Suppressor macrophage (primary cell): ENCODE measurements at regions not wholly inside any gene's neighbourhood (a gene's known extent, or its start where the extent isn't known, plus 50 kb on each side); places are given as distances from the start of the nearest gene placed in this dataset.
A peak's percentile ranks its signal among the peaks of the same experiment; 100 is the strongest.
"Not testable (repeated sequence)": the region's sequence is repeated elsewhere in the genome, so short reads cannot be mapped to it uniquely, and the experiment has no call there.

ENCODE experiments used
- DNase-seq, 4 experiments: peaks; one replicate each; pipeline ENCODE4 v3.0.0-alpha.2; 2020 to 2022

- DNase-seq: no peak
Measured at GRCh38 chr1:186255266-186255665, 119.8 kb downstream of the TPR start.

GRCh38 chr1:186250529-186250928 lies 124.5 kb downstream of the TPR start:
- DNase-seq: no peak

GRCh38 chr1:186248608-186249007 lies 126.4 kb downstream of the TPR start:
- DNase-seq: not testable (repeated sequence)

- DNase-seq: peak in 1 of 4 experiments; percentile 3
Measured at GRCh38 chr1:186244825-186245224, 130.2 kb downstream of the TPR start.
